ENCODE measurements at regions not wholly inside any gene's neighbourhood (a gene's known extent, or its start where the extent isn't known, plus 50 kb on each side); places are given as distances from the start of the nearest gene placed in this dataset.

- no peaks in the 10 kb centered on the region for H3K36me3 ChIP-seq
- no peak overlapping the region for H3K27ac ChIP-seq
- TF ChIP-seq POLR2A (IDR thresholded peaks at IDR 0.05) = no peak
- TF ChIP-seq CTCF (IDR thresholded peaks at IDR 0.05) = no peak
- no peaks in the 10 kb centered on the region for H3K9me3 ChIP-seq
- no peak for DNase-seq
- no peaks in the 10 kb centered on the region for H3K27me3 ChIP-seq
- intact Hi-C loops (cut with DNase I; ENCODE audit: low total_unique reads) = no loop called here
- H3K4me1 ChIP-seq = no peaks in the 10 kb centered on the region
- no peak overlapping the region for H3K4me3 ChIP-seq
These were observed 349.1 kb upstream of the MAP2 start for GRCh38 chr2:209074711-209075110.

- no peak for DNase-seq
- Histone ChIP-seq H3K27me3 (no peaks in the 10 kb centered on the region), H3K4me3 (no peak overlapping the region), H3K9me3 (no peaks in the 10 kb centered on the region), H3K36me3 (no peaks in the 10 kb centered on the region), H3K4me1 (no peaks in the 10 kb centered on the region), H3K27ac (no peak overlapping the region)
- intact Hi-C loops (cut with DNase I; ENCODE audit: low total_unique reads) = no loop called here
- TF ChIP-seq CTCF (IDR thresholded peaks at IDR 0.05) = no peak
- no peak for TF ChIP-seq POLR2A (IDR thresholded peaks at IDR 0.05)
These were observed 347.7 kb upstream of the MAP2 start for GRCh38 chr2:209076151-209076550.

- H3K4me1 ChIP-seq = no peaks in the 10 kb centered on the region
- no peak for DNase-seq
- no peaks in the 10 kb centered on the region for H3K9me3 ChIP-seq
- TF ChIP-seq POLR2A (IDR thresholded peaks at IDR 0.05) = no peak
- TF ChIP-seq CTCF (IDR thresholded peaks at IDR 0.05) = no peak
- H3K27me3 ChIP-seq = no peaks in the 10 kb centered on the region
- no peak overlapping the region for H3K4me3 ChIP-seq
- intact Hi-C loops (cut with DNase I; ENCODE audit: low total_unique reads) = no loop called here
- no peaks in the 10 kb centered on the region for H3K36me3 ChIP-seq
- no peak overlapping the region for H3K27ac ChIP-seq
These were observed 337.1 kb upstream of the MAP2 start for GRCh38 chr2:209086761-209087160.

GRCh38 chr2:209091056-209091455, 332.8 kb upstream of the MAP2 start:
- no peaks in the 10 kb centered on the region for H3K4me1 ChIP-seq
- no peak overlapping the region for H3K27ac ChIP-seq
- H3K9me3 ChIP-seq = no peaks in the 10 kb centered on the region
- no peaks in the 10 kb centered on the region for H3K27me3 ChIP-seq
- intact Hi-C loops (cut with DNase I; ENCODE audit: low total_unique reads) = no loop called here
- DNase-seq = no peak
- H3K36me3 ChIP-seq = no peaks in the 10 kb centered on the region
- TF ChIP-seq POLR2A (IDR thresholded peaks at IDR 0.05) (no peak), CTCF (IDR thresholded peaks at IDR 0.05) (no peak)
- H3K4me3 ChIP-seq = no peak overlapping the region

GRCh38 chr2:209094221-209094620, 329.6 kb upstream of the MAP2 start:
- Histone ChIP-seq H3K9me3 (no peaks in the 10 kb centered on the region), H3K36me3 (no peaks in the 10 kb centered on the region), H3K27me3 (no peaks in the 10 kb centered on the region), H3K4me1 (no peaks in the 10 kb centered on the region), H3K27ac (no peak overlapping the region), H3K4me3 (no peak overlapping the region)
- intact Hi-C loops (cut with DNase I; ENCODE audit: low total_unique reads) = no loop called here
- TF ChIP-seq POLR2A (IDR thresholded peaks at IDR 0.05) = no peak
- TF ChIP-seq CTCF (IDR thresholded peaks at IDR 0.05) = no peak
- no peak for DNase-seq

Data from uterus (tissue), 3 donors.